HG03039 (cell line): ENCODE measurements at regions not wholly inside any gene's neighbourhood (a gene's known extent, or its start where the extent isn't known, plus 50 kb on each side); places are given as distances from the start of the nearest gene placed in this dataset.

Experiments
- ATAC-seq: cut with Tn5 transposase; IDR thresholded peaks from one replicate; pipeline ENCODE4 v1.9.1; 2021; ENCODE audit warnings: mild to moderate bottlenecking, moderate library complexity; ENCODE audit not compliant: unreplicated experiment

GRCh38 chr3:84439476-84439875 is 519.3 kb upstream of the CADM2 start:
- ATAC-seq = no peak

GRCh38 chr3:84440291-84440690 is 518.5 kb upstream of the CADM2 start:
- ATAC-seq = no peak

GRCh38 chr3:84442533-84442932 is 516.3 kb upstream of the CADM2 start:
- ATAC-seq = no peak

GRCh38 chr3:84444726-84445521 is 513.9 kb upstream of the CADM2 start:
- ATAC-seq = no peak

GRCh38 chr3:84487296-84487695 is 471.5 kb upstream of the CADM2 start:
- ATAC-seq = no peak

GRCh38 chr3:84504761-84505160 is 454.0 kb upstream of the CADM2 start:
- no peak for ATAC-seq

- ATAC-seq = no peak
These were observed 448.8 kb upstream of the CADM2 start for GRCh38 chr3:84510007-84510406.

- no peak for ATAC-seq
These were observed 435.9 kb upstream of the CADM2 start for GRCh38 chr3:84522893-84523292.

GRCh38 chr3:84536916-84537315 is 421.9 kb upstream of the CADM2 start:
- ATAC-seq = no peak

- ATAC-seq = no peak
These were observed 420.2 kb upstream of the CADM2 start for GRCh38 chr3:84538597-84538996.

GRCh38 chr3:84547207-84547606 is 411.6 kb upstream of the CADM2 start:
- no peak for ATAC-seq

GRCh38 chr3:84547971-84548970 is 410.5 kb upstream of the CADM2 start:
- ATAC-seq = peak; percentile 82

GRCh38 chr3:84555629-84556028 is 403.2 kb upstream of the CADM2 start:
- no peak for ATAC-seq

GRCh38 chr3:84566256-84566655 is 392.5 kb upstream of the CADM2 start:
- no peak for ATAC-seq

- ATAC-seq = no peak
These were observed 391.0 kb upstream of the CADM2 start for GRCh38 chr3:84567796-84568195.

GRCh38 chr3:84573962-84574361 is 384.8 kb upstream of the CADM2 start:
- ATAC-seq = no peak

- ATAC-seq = no peak
These were observed 372.4 kb upstream of the CADM2 start for GRCh38 chr3:84586427-84586826.

- ATAC-seq = no peak
These were observed 358.0 kb upstream of the CADM2 start for GRCh38 chr3:84600703-84601225.

- ATAC-seq = no peak
These were observed 357.5 kb upstream of the CADM2 start for GRCh38 chr3:84601303-84601702.

GRCh38 chr3:84621823-84622222 is 337.0 kb upstream of the CADM2 start:
- ATAC-seq = no peak

GRCh38 chr3:84634668-84635067 is 324.1 kb upstream of the CADM2 start:
- ATAC-seq = no peak

GRCh38 chr3:84637272-84637671 is 321.5 kb upstream of the CADM2 start:
- no peak for ATAC-seq
